ENCODE measurements at regions not wholly inside any gene's neighbourhood (a gene's known extent, or its start where the extent isn't known, plus 50 kb on each side); places are given as distances from the start of the nearest gene placed in this dataset.

DNA sequence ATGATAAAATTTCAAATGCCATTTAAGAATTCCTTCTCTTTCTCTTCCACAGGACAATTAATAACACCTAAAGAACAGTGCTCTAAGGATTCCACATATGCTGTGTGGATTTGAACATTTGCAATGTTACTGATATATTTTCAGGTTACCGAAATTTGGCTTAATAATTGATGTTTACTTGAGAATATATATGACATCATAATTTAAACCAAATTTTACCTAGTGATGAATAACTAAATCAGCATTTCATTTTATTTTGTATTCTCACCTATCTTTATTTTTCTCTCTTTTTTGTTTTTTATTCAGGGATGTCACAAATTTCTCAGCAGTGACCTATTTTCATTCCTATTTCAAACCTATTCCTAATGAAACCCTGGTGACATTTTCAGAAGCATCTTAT lies 429.6 kb downstream of the SLCO4C1 start:
- Histone ChIP-seq H3K27me3 (no peaks in the 10 kb centered on the region), H3K4me1 (no peaks in the 10 kb centered on the region), H3K36me3 (ENCODE audit: low read depth, missing control alignments) (no peaks in the 10 kb centered on the region), H3K4me3 (no peak overlapping the region), H3K27ac (no peak overlapping the region), H3K9me3 (no peaks in the 10 kb centered on the region)
- 92 to 100% methylated on average over 1 of the region's 1 CpG for WGBS, 2 donors
- DNase-seq, result no peak
- TF ChIP-seq POLR2A (IDR thresholded peaks at IDR 0.05), result no peak
- TF ChIP-seq, protein P1, sequence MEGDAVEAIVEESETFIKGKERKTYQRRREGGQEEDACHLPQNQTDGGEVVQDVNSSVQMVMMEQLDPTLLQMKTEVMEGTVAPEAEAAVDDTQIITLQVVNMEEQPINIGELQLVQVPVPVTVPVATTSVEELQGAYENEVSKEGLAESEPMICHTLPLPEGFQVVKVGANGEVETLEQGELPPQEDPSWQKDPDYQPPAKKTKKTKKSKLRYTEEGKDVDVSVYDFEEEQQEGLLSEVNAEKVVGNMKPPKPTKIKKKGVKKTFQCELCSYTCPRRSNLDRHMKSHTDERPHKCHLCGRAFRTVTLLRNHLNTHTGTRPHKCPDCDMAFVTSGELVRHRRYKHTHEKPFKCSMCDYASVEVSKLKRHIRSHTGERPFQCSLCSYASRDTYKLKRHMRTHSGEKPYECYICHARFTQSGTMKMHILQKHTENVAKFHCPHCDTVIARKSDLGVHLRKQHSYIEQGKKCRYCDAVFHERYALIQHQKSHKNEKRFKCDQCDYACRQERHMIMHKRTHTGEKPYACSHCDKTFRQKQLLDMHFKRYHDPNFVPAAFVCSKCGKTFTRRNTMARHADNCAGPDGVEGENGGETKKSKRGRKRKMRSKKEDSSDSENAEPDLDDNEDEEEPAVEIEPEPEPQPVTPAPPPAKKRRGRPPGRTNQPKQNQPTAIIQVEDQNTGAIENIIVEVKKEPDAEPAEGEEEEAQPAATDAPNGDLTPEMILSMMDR (IDR thresholded peaks at IDR 0.05), result no peak
- intact Hi-C loops (cut with DNase I; ENCODE audit: low total_unique reads), result no loop called here

DNA sequence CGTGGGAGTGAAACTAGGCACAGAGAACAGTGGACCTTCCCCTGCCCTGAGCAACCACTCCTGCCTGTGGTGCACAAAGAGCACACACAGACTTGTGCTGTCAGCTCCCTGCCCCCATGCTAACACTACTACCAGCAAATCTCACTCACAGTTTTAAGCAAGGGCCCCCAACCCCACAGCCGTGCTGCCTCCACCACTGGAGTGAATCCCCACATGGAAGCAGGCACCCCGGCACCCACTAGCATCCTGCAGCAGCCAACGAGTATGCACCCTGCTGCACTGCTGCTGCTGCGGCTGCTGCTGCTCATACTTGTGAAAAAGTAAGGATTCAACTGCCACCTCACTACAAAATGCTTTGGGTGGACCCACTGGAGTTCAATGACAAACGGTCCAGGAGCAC lies 435.5 kb downstream of the SLCO4C1 start:
- no peaks in the 10 kb centered on the region for H3K36me3 ChIP-seq (ENCODE audit: low read depth, missing control alignments)
- 83 to 92% methylated on average over 6 of the region's 6 CpGs for WGBS, 2 donors
- no peaks in the 10 kb centered on the region for H3K27me3 ChIP-seq
- no peaks in the 10 kb centered on the region for H3K9me3 ChIP-seq
- TF ChIP-seq, protein P1 (IDR thresholded peaks at IDR 0.05), result no peak
- no peak for TF ChIP-seq POLR2A (IDR thresholded peaks at IDR 0.05)
- intact Hi-C loops (cut with DNase I; ENCODE audit: low total_unique reads), result no loop called here
- H3K4me3 ChIP-seq, result no peak overlapping the region
- no peak for DNase-seq
- H3K4me1 ChIP-seq, result no peaks in the 10 kb centered on the region
- no peak overlapping the region for H3K27ac ChIP-seq

DNA sequence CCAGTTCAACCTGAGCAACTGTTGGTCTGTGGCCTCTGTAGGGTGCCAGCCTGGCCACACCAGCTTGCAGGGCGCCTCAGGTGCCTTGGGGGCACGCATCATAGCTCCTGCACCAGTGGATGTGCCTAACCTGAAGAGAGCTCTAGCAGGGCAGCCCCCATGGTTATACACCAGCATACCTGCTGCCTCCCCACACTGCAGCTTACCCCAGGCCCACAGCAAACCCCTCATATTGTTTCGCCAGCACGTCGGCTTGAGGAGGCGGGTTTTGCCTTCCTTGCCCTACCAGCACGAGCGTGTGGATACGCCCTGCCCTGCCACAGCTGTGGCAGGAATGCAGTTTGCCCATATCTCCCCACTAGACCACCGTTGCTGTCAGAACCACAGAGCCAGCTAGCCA lies 435.9 kb downstream of the SLCO4C1 start:
- Histone ChIP-seq H3K27me3 (no peaks in the 10 kb centered on the region), H3K4me3 (no peak overlapping the region), H3K36me3 (ENCODE audit: low read depth, missing control alignments) (no peaks in the 10 kb centered on the region), H3K27ac (no peak overlapping the region), H3K9me3 (no peaks in the 10 kb centered on the region), H3K4me1 (no peaks in the 10 kb centered on the region)
- intact Hi-C loops (cut with DNase I; ENCODE audit: low total_unique reads), result no loop called here
- 87 to 89% methylated on average over 8 to 10 of the region's 10 CpGs for WGBS, 2 donors
- DNase-seq, result no peak
- TF ChIP-seq, protein P1 (IDR thresholded peaks at IDR 0.05), result no peak
- no peak for TF ChIP-seq POLR2A (IDR thresholded peaks at IDR 0.05)

DNA sequence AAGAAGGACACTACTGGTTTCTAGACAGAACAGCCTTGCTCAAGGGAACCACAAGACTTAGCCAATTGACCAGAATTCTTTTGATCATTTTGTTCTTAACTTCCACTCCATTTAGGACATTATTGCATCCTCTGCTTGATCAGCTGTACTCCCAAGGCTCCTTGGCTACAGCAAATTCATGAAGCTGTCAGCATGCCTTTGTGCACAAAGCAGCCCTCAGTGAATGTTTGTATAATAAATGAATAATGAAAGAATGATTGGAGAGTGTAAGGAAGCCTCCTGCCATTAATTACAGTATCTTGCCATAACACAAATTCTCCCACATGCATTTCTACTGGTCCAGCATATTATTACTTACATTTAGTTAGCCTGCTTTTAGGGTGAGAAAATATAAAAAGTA lies 449.6 kb downstream of the SLCO4C1 start:
- TF ChIP-seq, protein P1 (IDR thresholded peaks at IDR 0.05), result no peak
- no peak for TF ChIP-seq POLR2A (IDR thresholded peaks at IDR 0.05)
- intact Hi-C loops (cut with DNase I; ENCODE audit: low total_unique reads), result no loop called here
- no peaks in the 10 kb centered on the region for H3K36me3 ChIP-seq (ENCODE audit: low read depth, missing control alignments)
- H3K9me3 ChIP-seq, result no peaks in the 10 kb centered on the region
- no peak overlapping the region for H3K27ac ChIP-seq
- H3K27me3 ChIP-seq, result no peaks in the 10 kb centered on the region
- H3K4me1 ChIP-seq, result no peaks in the 10 kb centered on the region
- DNase-seq, result no peak
- H3K4me3 ChIP-seq, result no peak overlapping the region

DNA sequence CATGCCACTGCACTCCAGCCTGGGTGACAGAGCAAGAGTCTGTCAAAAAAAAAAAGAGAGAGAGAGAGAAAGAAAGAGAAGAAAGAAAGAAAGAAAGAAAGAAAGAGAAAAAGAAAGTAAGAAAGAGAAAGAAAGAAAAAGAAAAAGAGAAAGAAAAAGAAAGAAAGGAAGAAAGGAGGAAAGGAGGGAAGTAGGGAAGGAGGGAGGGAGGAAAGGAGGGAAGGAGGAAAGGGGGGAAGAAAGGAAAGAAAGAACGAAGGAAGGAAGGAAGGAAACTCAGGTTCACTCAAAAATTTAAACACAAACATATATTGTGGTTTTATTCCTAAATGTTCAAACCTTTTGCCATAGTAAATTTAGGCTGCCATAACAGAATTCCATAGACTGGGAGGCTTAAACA lies 453.0 kb downstream of the SLCO4C1 start:
- no peak for TF ChIP-seq POLR2A (IDR thresholded peaks at IDR 0.05)
- TF ChIP-seq, protein P1 (IDR thresholded peaks at IDR 0.05), result no peak
- Histone ChIP-seq H3K27ac (no peak overlapping the region), H3K36me3 (ENCODE audit: low read depth, missing control alignments) (no peaks in the 10 kb centered on the region), H3K27me3 (no peaks in the 10 kb centered on the region), H3K9me3 (no peaks in the 10 kb centered on the region), H3K4me3 (no peak overlapping the region), H3K4me1 (no peaks in the 10 kb centered on the region)
- WGBS, 2 donors, result 71 to 94% methylated on average over 1 of the region's 1 CpG
- no peak for DNase-seq
- intact Hi-C loops (cut with DNase I; ENCODE audit: low total_unique reads), result no loop called here

All from testis (tissue), 2 donors.